CD4-positive, CD25-positive, alpha-beta regulatory T cell (primary cell): ENCODE measurements at regions not wholly inside any gene's neighbourhood (a gene's known extent, or its start where the extent isn't known, plus 50 kb on each side); places are given as distances from the start of the nearest gene placed in this dataset.
A peak's percentile ranks its signal among the peaks of the same experiment; 100 is the strongest.
"Not testable (repeated sequence)": the region's sequence is repeated elsewhere in the genome, so short reads cannot be mapped to it uniquely, and the experiment has no call there.

Experiments
- ATAC-seq, 2 donors: fragments of 150-1000 bp; cut with Tn5 transposase; one replicate each; pipeline ENCODE4 v1.10.0; 2021; ENCODE audit warnings: low read depth in 2 of 2, moderate number of reproducible peaks in 2 of 2, moderate library complexity in 1 of 2
- DNase-seq, 3 donors: peaks; one replicate each; pipeline versions ENCODE4 v3.0.0 to v3.0.0-alpha.2; 2012 to 2022; ENCODE audit warnings: mixed read lengths in 1 of 3
- H3K27ac ChIP-seq: one replicate; pipeline ENCODE4 v1.7.0; 2013; ENCODE audit warnings: mild to moderate bottlenecking, low read length; ENCODE audit not compliant: insufficient read depth, poor library complexity, severe bottlenecking
- H3K27me3 ChIP-seq: one replicate; pipeline ENCODE4 v1.7.0; 2013; ENCODE audit warnings: low read length; ENCODE audit not compliant: control insufficient read depth, insufficient read depth
- H3K36me3 ChIP-seq: one replicate; pipeline ENCODE4 v1.7.0; 2013; ENCODE audit warnings: mild to moderate bottlenecking, low read length, moderate library complexity; ENCODE audit not compliant: control insufficient read depth, insufficient read depth
- H3K4me1 ChIP-seq: 2 replicates; pipeline ENCODE4 v1.7.0; 2013; ENCODE audit warnings: mild to moderate bottlenecking, low read length; ENCODE audit not compliant: insufficient read depth, control insufficient read depth, poor library complexity, severe bottlenecking
- H3K4me3 ChIP-seq: one replicate; pipeline ENCODE4 v1.7.0; 2013; ENCODE audit warnings: low read depth, mild to moderate bottlenecking, low read length, moderate library complexity
- H3K9me3 ChIP-seq, 2 experiments: 1 replicate in 1 of 2; 2 replicates in 1 of 2; pipeline ENCODE4 v1.7.0; 2013; ENCODE audit warnings: low read length in 2 of 2, mild to moderate bottlenecking in 1 of 2, moderate library complexity in 1 of 2; ENCODE audit not compliant: control insufficient read depth in 2 of 2
- H3K27ac Mint-ChIP-seq, 3 donors: one replicate each; pipeline ENCODE4 v1.8.0; 2020 to 2022; ENCODE audit warnings: mild to moderate bottlenecking in 3 of 3, mixed read lengths in 3 of 3, moderate library complexity in 2 of 3
- H3K27me3 Mint-ChIP-seq: one replicate; pipeline ENCODE4 v1.8.0; 2022; ENCODE audit warnings: mild to moderate bottlenecking, mixed read lengths
- H3K36me3 Mint-ChIP-seq: one replicate; pipeline ENCODE4 v1.8.0; 2020; ENCODE audit warnings: mixed read lengths
- H3K4me1 Mint-ChIP-seq, 4 donors: one replicate each; pipeline ENCODE4 v1.8.0; 2020 to 2022; ENCODE audit warnings: mixed read lengths in 4 of 4, mild to moderate bottlenecking in 1 of 4
- H3K4me3 Mint-ChIP-seq, 4 donors: one replicate each; pipeline ENCODE4 v1.8.0; 2020 to 2022; ENCODE audit warnings: mild to moderate bottlenecking in 4 of 4, mixed read lengths in 4 of 4, moderate library complexity in 3 of 4
- H3K9me3 Mint-ChIP-seq, 7 donors: one replicate each; pipeline ENCODE4 v1.8.0; 2020 to 2022; ENCODE audit warnings: mixed read lengths in 7 of 7, mild to moderate bottlenecking in 3 of 7, moderate library complexity in 2 of 7

GRCh38 chr14:21910260-21910659 lies 236.6 kb upstream of the OR4E1 start:
- Mint-ChIP-seq H3K4me1 (peaks cover 0 to 18% (median 7%) of the 10 kb centered on the region in 4 donors), H3K36me3 (no peaks in the 10 kb centered on the region), H3K27ac (no peak overlapping the region), H3K9me3 (peaks cover 0 to 2% (median 0%) of the 10 kb centered on the region in 7 donors), H3K4me3 (no peak overlapping the region), H3K27me3 (peaks cover 25% of the 10 kb centered on the region)
- H3K4me3 ChIP-seq, result no peak overlapping the region
- H3K36me3 ChIP-seq, result no peaks in the 10 kb centered on the region
- no peaks in the 10 kb centered on the region for H3K9me3 ChIP-seq
- DNase-seq, result no peak
- peaks cover 11% of the 10 kb centered on the region for H3K4me1 ChIP-seq
- H3K27ac ChIP-seq, result no peak overlapping the region
- peaks cover 5% of the 10 kb centered on the region for H3K27me3 ChIP-seq
- no peak for ATAC-seq

- H3K36me3 Mint-ChIP-seq, result no peaks in the 10 kb centered on the region
- peak overlapping the region; percentile 58 for H3K4me3 ChIP-seq
- no peak overlapping the region for H3K27ac ChIP-seq
- peak overlapping the region; percentile 58 to 66 (median 62) for H3K4me3 Mint-ChIP-seq
- H3K27ac Mint-ChIP-seq, result peak overlapping the region; percentile 1 to 92 (median 92)
- H3K36me3 ChIP-seq, result no peaks in the 10 kb centered on the region
- H3K4me1 ChIP-seq, result peaks cover 4% of the 10 kb centered on the region
- ATAC-seq, result peak; percentile 86 to 88
- H3K27me3 ChIP-seq, result peaks cover 5% of the 10 kb centered on the region
- peak in 1 of 3 donors; percentile 54 for DNase-seq
- peaks cover 0 to 3% (median 0%) of the 10 kb centered on the region in 7 donors for H3K9me3 Mint-ChIP-seq
- peaks cover 4 to 13% (median 8%) of the 10 kb centered on the region in 4 donors for H3K4me1 Mint-ChIP-seq
- no peaks in the 10 kb centered on the region for H3K9me3 ChIP-seq
- peaks cover 25% of the 10 kb centered on the region for H3K27me3 Mint-ChIP-seq
These were observed 229.1 kb upstream of the OR4E1 start for GRCh38 chr14:21902561-21903181.

- not testable (repeated sequence) for H3K9me3 Mint-ChIP-seq
These were observed 221.2 kb upstream of the OR4E1 start for GRCh38 chr14:21894898-21895194.

GRCh38 chr14:21894003-21894897 lies 220.6 kb upstream of the OR4E1 start:
- ATAC-seq (peak; percentile 79 to 82), DNase-seq (peak; percentile 25 to 69 (median 49))
- Histone ChIP-seq H3K27me3 (no peaks in the 10 kb centered on the region), H3K4me1 (peaks cover 7% of the 10 kb centered on the region), H3K27ac (peak overlapping the region; percentile 51), H3K4me3 (peak overlapping the region; percentile 64), H3K9me3 (no peaks in the 10 kb centered on the region), H3K36me3 (no peaks in the 10 kb centered on the region)
- peak overlapping the region; percentile 82 to 88 (median 87) for H3K27ac Mint-ChIP-seq
- peaks cover 0 to 14% (median 11%) of the 10 kb centered on the region in 4 donors for H3K4me1 Mint-ChIP-seq
- H3K4me3 Mint-ChIP-seq, result peak overlapping the region; percentile 50 to 84 (median 84)
- H3K36me3 Mint-ChIP-seq, result no peaks in the 10 kb centered on the region
- peaks cover 25% of the 10 kb centered on the region for H3K27me3 Mint-ChIP-seq
- H3K9me3 Mint-ChIP-seq, result no peaks in the 10 kb centered on the region

More at GRCh38 chr14:21894898-21895194, 221.2 kb upstream of the OR4E1 start:
- Mint-ChIP-seq H3K4me3 (peak overlapping the region; percentile 50 to 84 (median 84)), H3K27ac (peak overlapping the region; percentile 82 to 88 (median 87)), H3K4me1 (peaks cover 0 to 14% (median 11%) of the 10 kb centered on the region in 4 donors), H3K27me3 (peaks cover 25% of the 10 kb centered on the region)
- H3K36me3 ChIP-seq, H3K9me3 ChIP-seq, H3K27me3 ChIP-seq, H3K4me1 ChIP-seq, H3K36me3 Mint-ChIP-seq: not testable (repeated sequence)
- Histone ChIP-seq H3K4me3 (peak overlapping the region; percentile 64), H3K27ac (peak overlapping the region; percentile 51)
- peak in 1 of 3 donors; percentile 34 for DNase-seq
- ATAC-seq, result peak; percentile 65 to 66

- no peak overlapping the region for H3K4me3 ChIP-seq
- H3K27ac ChIP-seq, result no peak overlapping the region
- H3K36me3 Mint-ChIP-seq, result no peaks in the 10 kb centered on the region
- H3K27ac Mint-ChIP-seq, result no peak overlapping the region
- ATAC-seq, result no peak
- no peaks in the 10 kb centered on the region for H3K9me3 Mint-ChIP-seq
- peaks cover 41% of the 10 kb centered on the region for H3K27me3 Mint-ChIP-seq
- peaks cover 7 to 25% (median 21%) of the 10 kb centered on the region in 4 donors for H3K4me1 Mint-ChIP-seq
- H3K9me3 ChIP-seq, result no peaks in the 10 kb centered on the region
- H3K27me3 ChIP-seq, result no peaks in the 10 kb centered on the region
- H3K36me3 ChIP-seq, result no peaks in the 10 kb centered on the region
- H3K4me3 Mint-ChIP-seq, result no peak overlapping the region
- no peak for DNase-seq
- peaks cover 15% of the 10 kb centered on the region for H3K4me1 ChIP-seq
These were observed 218.3 kb upstream of the OR4E1 start for GRCh38 chr14:21891921-21892320.

GRCh38 chr14:21884995-21885394 lies 211.4 kb upstream of the OR4E1 start:
- no peak overlapping the region for H3K27ac ChIP-seq
- H3K27ac Mint-ChIP-seq, result peak overlapping the region in 1 of 3 donors; percentile 70
- no peaks in the 10 kb centered on the region for H3K9me3 ChIP-seq

GRCh38 chr14:21882226-21882625 lies 208.6 kb upstream of the OR4E1 start:
- Mint-ChIP-seq H3K9me3 (peaks cover 0 to 6% (median 4%) of the 10 kb centered on the region in 7 donors), H3K4me3 (no peak overlapping the region), H3K27ac (peak overlapping the region in 1 of 3 donors; percentile 66), H3K27me3 (peaks cover 53% of the 10 kb centered on the region), H3K36me3 (no peaks in the 10 kb centered on the region), H3K4me1 (peaks cover 1 to 7% (median 2%) of the 10 kb centered on the region in 4 donors)
- DNase-seq (no peak), ATAC-seq (no peak)
- peaks cover 18% of the 10 kb centered on the region for H3K27me3 ChIP-seq
- peaks cover 3% of the 10 kb centered on the region for H3K4me1 ChIP-seq
- no peak overlapping the region for H3K4me3 ChIP-seq
- no peak overlapping the region for H3K27ac ChIP-seq
- H3K36me3 ChIP-seq, result no peaks in the 10 kb centered on the region
- H3K9me3 ChIP-seq, result no peaks in the 10 kb centered on the region

More at GRCh38 chr14:21884995-21885394, 211.4 kb upstream of the OR4E1 start:
- Histone ChIP-seq H3K36me3 (no peaks in the 10 kb centered on the region), H3K27me3 (peaks cover 17% of the 10 kb centered on the region), H3K4me3 (no peak overlapping the region), H3K4me1 (peaks cover 8% of the 10 kb centered on the region)
- DNase-seq, result no peak
- Mint-ChIP-seq H3K27me3 (peaks cover 63% of the 10 kb centered on the region), H3K4me1 (peaks cover 7 to 19% (median 10%) of the 10 kb centered on the region in 4 donors), H3K4me3 (no peak overlapping the region), H3K36me3 (no peaks in the 10 kb centered on the region), H3K9me3 (peaks cover 0 to 6% (median 4%) of the 10 kb centered on the region in 7 donors)
- ATAC-seq, result no peak
